A549 (cell line): ENCODE measurements at regions not wholly inside any gene's neighbourhood (a gene's known extent, or its start where the extent isn't known, plus 50 kb on each side); places are given as distances from the start of the nearest gene placed in this dataset.
"Not testable (repeated sequence)": the region's sequence is repeated elsewhere in the genome, so short reads cannot be mapped to it uniquely, and the experiment has no call there.

Experiments
- ATAC-seq, 2 experiments: fragments of 200-7000 bp in 1 of 2; fragments of >200 bp in 1 of 2; cut with Nextera tagmentation in 1 of 2; cut with Tn5 transposase in 1 of 2; 3 replicates each; pipeline versions ENCODE4 v1.8.0 to v1.9.1; 2018 to 2020; ENCODE audit warnings: mild to moderate bottlenecking in 1 of 2, moderate library complexity in 1 of 2
- CTCF ChIA-PET: fragments of 300-600 bp; sonication (Branson Sonifier 250); formaldehyde crosslinking; extraction: SDS; loops from one replicate; lab custom pipeline; 2021; ENCODE audit warnings: antibody characterized with exemption, inconsistent platforms; lab: Yijun Ruan, JAX
- POLR2A ChIA-PET: fragments of 350-600 bp; formaldehyde crosslinking; extraction: SDS; loops from one replicate; lab custom pipeline; 2021; ENCODE audit warnings: antibody characterized with exemption, inconsistent platforms; lab: Yijun Ruan, JAX
- DNase-seq, 2 experiments: peaks; one replicate each; pipeline versions ENCODE4 v3.0.0 to v3.0.0-alpha.2; 2011 to 2016; ENCODE audit warnings: low read depth in 1 of 2, low spot score in 1 of 2
- FAIRE-seq: peaks from 2 replicates; lab custom pipeline; 2011; peaks lifted over from hg19 to GRCh38; lab: Jason Lieb, UNC
- H3K27ac ChIP-seq, 2 experiments: fragments of >200 bp; sonication (Bioruptor Twin); formaldehyde crosslinking; 3 replicates each; pipeline ENCODE4 v1.5.1; 2016 to 2017
- H3K4me1 ChIP-seq: fragments of >200 bp; sonication (Bioruptor Twin); formaldehyde crosslinking; 3 replicates; pipeline ENCODE4 v1.6.1; 2016
- H3K4me2 ChIP-seq: fragments of >200 bp; sonication (Bioruptor Twin); formaldehyde crosslinking; 3 replicates; pipeline ENCODE4 v1.6.1; 2016
- H3K4me3 ChIP-seq: fragments of >200 bp; sonication (Bioruptor Twin); formaldehyde crosslinking; 3 replicates; pipeline ENCODE4 v1.5.1; 2016
- H3K9me3 ChIP-seq: fragments of >200 bp; sonication (Bioruptor Twin); formaldehyde crosslinking; 3 replicates; pipeline ENCODE4 v1.6.1; 2016
- ATOH8 ChIP-seq: fragments of 250-450 bp; sonication (Bioruptor Pico); IDR thresholded peaks from 2 replicates; pipeline ENCODE4 v1.5.0; 2020; ENCODE audit warnings: low read depth, mild to moderate bottlenecking, moderate library complexity
- HES2 ChIP-seq: fragments of >200 bp; sonication (Bioruptor Twin); formaldehyde crosslinking; IDR thresholded peaks from 2 replicates; pipeline ENCODE4 v1.6.1; 2016
- USF2 ChIP-seq: fragments of 450-650 bp; IDR thresholded peaks from 2 replicates; pipeline ENCODE4 v1.6.1; 2014; ENCODE audit warnings: antibody characterized with exemption
- ZNF302 ChIP-seq: fragments of 250-450 bp; sonication (Bioruptor Pico); IDR thresholded peaks from 2 replicates; pipeline ENCODE4 v1.9.0; 2021; ENCODE audit warnings: inconsistent platforms, mild to moderate bottlenecking, moderate library complexity
- WGBS: methylation state at CpG from one replicate; pipeline ENCODE4 v1.1.6; 2017; ENCODE audit errors: missing lambda C conversion rate; 5-methylcytosine and 5-hydroxymethylcytosine counted together
- small RNA-seq, 6 experiments: library from RNA; depleted of rRNA; stranded (forward); fragments of <200 nt; gene quantifications; one replicate each; pipeline ENCODE3, GENCODE V24; 2012

- 71% methylated on average over 6 of the region's 6 CpGs for WGBS
- Histone ChIP-seq H3K27ac (no peak overlapping the region), H3K4me2 (no peak overlapping the region; the same call in 2 of the 3 replicates)
Measured at GRCh38 chr10:27297844-27298521, 57.4 kb upstream of the ACBD5 start.

GRCh38 chr10:27296285-27296684, 55.7 kb upstream of the ACBD5 start:
- H3K4me1 ChIP-seq, POLR2A ChIA-PET: not testable (repeated sequence)

More at GRCh38 chr10:27297844-27298521, 57.4 kb upstream of the ACBD5 start:
- H3K9me3 ChIP-seq: no peaks in the 10 kb centered on the region
- no peak for DNase-seq
- TF ChIP-seq HES2 (no peak), USF2 (no peak), ATOH8 (CRISPR knock-in tag) (no peak), ZNF302 (CRISPR knock-in tag) (no peak)
- ChIA-PET CTCF (no interaction called here), POLR2A (no interaction called here)
- no peak; a peak in 1 of 6 replicates for ATAC-seq
- H3K4me3 ChIP-seq: no peak overlapping the region
- no peak for FAIRE-seq
- H3K4me1 ChIP-seq: no peaks in the 10 kb centered on the region

GRCh38 chr10:27291253-27291895, 50.8 kb upstream of the ACBD5 start:
- H3K4me3 ChIP-seq, POLR2A ChIA-PET, H3K4me1 ChIP-seq, CTCF ChIA-PET, ATAC-seq, DNase-seq, H3K27ac ChIP-seq, H3K9me3 ChIP-seq: not testable (repeated sequence)
- WGBS: 48% methylated on average over 5 of the region's 5 CpGs
- peak; percentile 70 for FAIRE-seq
- peak overlapping the region; percentile 32; the same call in 1 of the 3 replicates for H3K4me2 ChIP-seq

More at GRCh38 chr10:27296285-27296684, 55.7 kb upstream of the ACBD5 start:
- no CpG with 5 or more reads among the region's 26 CpGs for WGBS
- ATAC-seq, CTCF ChIA-PET, H3K27ac ChIP-seq, H3K4me3 ChIP-seq, H3K9me3 ChIP-seq, H3K4me2 ChIP-seq, DNase-seq, FAIRE-seq: not testable (repeated sequence)

Small RNA genes in the stretch of these regions (small RNA-seq; reads per million reads assigned to genes)
- gene RNU6-452P (0 reads per million in 6 experiments), gene RNU6-666P (0 reads per million in 6 experiments), gene TRIAP1P1 (0 reads per million in 6 experiments)
